K562 (cell line): ENCODE measurements at regions not wholly inside any gene's neighbourhood (a gene's known extent, or its start where the extent isn't known, plus 50 kb on each side); places are given as distances from the start of the nearest gene placed in this dataset.

Experiments
- ATAC-seq: fragments of 200-7000 bp; cut with Tn5 transposase; 3 replicates; pipeline ENCODE4 v1.9.1; 2020; ENCODE audit warnings: moderate library complexity
- BruUV-seq: library from RNA; stranded (reverse); fragments of 400-500 nt; replicated peaks from 2 replicates; lab custom pipeline; 2021; lab: Mats Ljungman, UMichigan
- CTCF ChIA-PET: fragments of 300-600 bp; formaldehyde crosslinking; extraction: SDS; loops from one replicate; lab custom pipeline; 2021; ENCODE audit warnings: low intra/inter-chr PET ratio; lab: Yijun Ruan, JAX
- POLR2A ChIA-PET: fragments of 300-600, 350-650 bp; sonication (Branson Sonifier 250); formaldehyde crosslinking; extraction: SDS; loops from one replicate; lab custom pipeline; 2021; ENCODE audit warnings: antibody characterized with exemption, inconsistent platforms; lab: Yijun Ruan, JAX
- DNase-seq, 4 experiments: peaks; one replicate each; pipeline versions ENCODE4 v3.0.0 to v3.0.0-alpha.2; 2011 to 2018; ENCODE audit warnings: low spot score in 3 of 4, mixed read lengths in 3 of 4; ENCODE audit errors: extremely low read depth in 1 of 4
- FAIRE-seq: peaks from 2 replicates; lab custom pipeline; 2011; peaks lifted over from hg19 to GRCh38; lab: Jason Lieb, UNC
- H2AFZ ChIP-seq: 2 replicates; pipeline ENCODE4 v1.6.0; 2011; ENCODE audit warnings: low read depth, low read length, control low read depth, inconsistent platforms
- H3K27ac ChIP-seq: fragments of 200-600 bp; 3 replicates; pipeline ENCODE4 v1.8.0; 2011; ENCODE audit warnings: low read depth, mild to moderate bottlenecking, control low read depth, inconsistent platforms, low read length, moderate library complexity, mixed read lengths; ENCODE audit errors: extremely low read depth
- H3K27me3 ChIP-seq, 2 experiments: fragments of 300-600 bp in 1 of 2; 2 replicates in 1 of 2; 3 replicates in 1 of 2; pipeline versions ENCODE4 v1.6.0 to v1.8.0; 2011; ENCODE audit warnings: inconsistent platforms in 2 of 2, low read length in 2 of 2, mild to moderate bottlenecking in 1 of 2, mixed read lengths in 1 of 2, moderate library complexity in 1 of 2; ENCODE audit not compliant: control insufficient read depth in 2 of 2, insufficient read depth in 2 of 2
- H3K36me3 ChIP-seq: fragments of 300-600 bp; 3 replicates; pipeline ENCODE4 v1.8.0; 2011; ENCODE audit warnings: mild to moderate bottlenecking, low read length, inconsistent platforms; ENCODE audit not compliant: control insufficient read depth, insufficient read depth
- H3K4me1 ChIP-seq, 2 experiments: fragments of 200-600 bp in 1 of 2; replicated peaks in 1 of 2; 2 replicates in 1 of 2; 3 replicates in 1 of 2; pipeline versions ENCODE4 v1.5.1 to v1.8.0; 2011; ENCODE audit warnings: inconsistent platforms in 2 of 2, low read length in 2 of 2, mild to moderate bottlenecking in 1 of 2, mixed read lengths in 1 of 2, moderate library complexity in 1 of 2; ENCODE audit not compliant: control insufficient read depth in 2 of 2, insufficient read depth in 2 of 2
- H3K4me2 ChIP-seq: 2 replicates; pipeline ENCODE4 v1.6.1; 2011; ENCODE audit warnings: low read length, control low read depth, inconsistent platforms, mixed read lengths; ENCODE audit not compliant: insufficient read depth
- H3K4me3 ChIP-seq: fragments of 200-600 bp; sonication (generic), shearing (Covaris generic); 2 replicates; pipeline ENCODE4 v1.5.1; 2016; ENCODE audit warnings: control low read depth, inconsistent platforms
- H3K79me2 ChIP-seq: fragments of 200-600 bp; 3 replicates; pipeline ENCODE4 v1.8.0; 2011; ENCODE audit warnings: low read length, inconsistent platforms; ENCODE audit not compliant: control insufficient read depth, insufficient read depth
- H3K9ac ChIP-seq, 2 experiments: 2 replicates each; pipeline versions ENCODE4 v1.6.0 to v1.6.1; 2011; ENCODE audit warnings: low read depth in 2 of 2, low read length in 2 of 2, control low read depth in 1 of 2, inconsistent platforms in 1 of 2, mild to moderate bottlenecking in 1 of 2, mixed read lengths in 1 of 2; ENCODE audit not compliant: insufficient read depth in 1 of 2
- H3K9me1 ChIP-seq: one replicate; pipeline ENCODE4 v1.6.0; 2011; ENCODE audit warnings: inconsistent platforms, mild to moderate bottlenecking, low read length, moderate library complexity; ENCODE audit not compliant: control insufficient read depth, insufficient read depth
- H3K9me3 ChIP-seq: replicated peaks from 2 replicates; pipeline ENCODE4 v1.5.1; 2011; ENCODE audit warnings: low read depth, low read length, inconsistent platforms; ENCODE audit not compliant: control insufficient read depth, insufficient read depth
- H4K20me1 ChIP-seq: replicated peaks from 2 replicates; pipeline ENCODE4 v1.6.1; 2011; ENCODE audit warnings: low read length, inconsistent platforms, mixed read lengths; ENCODE audit not compliant: control insufficient read depth, insufficient read depth
- EHMT2 ChIP-seq: fragments of 450-650 bp; IDR thresholded peaks from 2 replicates; pipeline ENCODE4 v1.6.1; 2018; ENCODE audit warnings: antibody characterized with exemption
- GTF2E2 ChIP-seq: fragments of 200-800 bp; sonication (Bioruptor generic); IDR thresholded peaks from 2 replicates; pipeline ENCODE4 v1.6.1; 2016; ENCODE audit warnings: missing genetic modification characterization, missing compliant biosample characterization
- MECOM ChIP-seq: fragments of 250-450 bp; sonication (Bioruptor Pico); IDR thresholded peaks from 2 replicates; pipeline ENCODE4 v1.8.0; 2022; ENCODE audit warnings: inconsistent platforms
- PHF21A ChIP-seq: fragments of 450-650 bp; IDR thresholded peaks from 2 replicates; pipeline ENCODE4 v1.6.1; 2017; ENCODE audit warnings: low read depth, borderline replicate concordance
- POLR3A ChIP-seq: IDR thresholded peaks from 2 replicates; pipeline ENCODE4 v1.6.1; 2011; ENCODE audit warnings: borderline replicate concordance, mild to moderate bottlenecking, moderate library complexity; ENCODE audit not compliant: insufficient read length, insufficient read depth; ENCODE audit errors: extremely low read depth
- RFX7 ChIP-seq: fragments of 250-450 bp; sonication (Bioruptor Pico); IDR thresholded peaks from 2 replicates; pipeline ENCODE4 v1.5.1; 2021; ENCODE audit warnings: mild to moderate bottlenecking
- YBX1 ChIP-seq: fragments of 450-650 bp; IDR thresholded peaks from 2 replicates; pipeline ENCODE4 v1.7.1; 2016; ENCODE audit warnings: mild to moderate bottlenecking
- WGBS: fragments of 100-300 bp; shearing (Covaris generic); methylation state at CpG from one replicate; pipeline ENCODE4 v1.1.6; 2016; ENCODE audit warnings: low coverage, mixed read lengths; ENCODE audit not compliant: insufficient coverage; ENCODE audit errors: missing lambda C conversion rate; 5-methylcytosine and 5-hydroxymethylcytosine counted together
- in situ Hi-C: fragments of 300-500 bp; cut with MboI; formaldehyde crosslinking; loops from 4 replicates; pipeline ENCODE4 v1.15.0; 2018; ENCODE audit warnings: inconsistent platforms, mixed read lengths
- intact Hi-C: fragments of 100-400 bp; cut with micrococcal nuclease; formaldehyde crosslinking; loops from 2 replicates; pipeline ENCODE4 v1.14.2; 2022
- TF ChIP-seq, protein P1 (sequence below): sonication (generic); formaldehyde crosslinking; IDR thresholded peaks from 2 replicates; pipeline ENCODE4 v1.8.1; 2023; ENCODE audit warnings: mild to moderate bottlenecking, missing genetic modification reagents
- TF ChIP-seq, protein P2 (sequence below): IDR thresholded peaks from 3 replicates; pipeline ENCODE4 v1.6.1; 2011; ENCODE audit warnings: borderline replicate concordance, mild to moderate bottlenecking; ENCODE audit not compliant: insufficient read length, insufficient read depth
- TF ChIP-seq, protein P3 (sequence below), 2 experiments: fragments of 450-650 bp; IDR thresholded peaks; 2 replicates each; pipeline ENCODE4 v1.6.1; 2016; ENCODE audit warnings: mild to moderate bottlenecking in 2 of 2, borderline replicate concordance in 1 of 2, low read depth in 1 of 2, moderate library complexity in 1 of 2

DNA sequence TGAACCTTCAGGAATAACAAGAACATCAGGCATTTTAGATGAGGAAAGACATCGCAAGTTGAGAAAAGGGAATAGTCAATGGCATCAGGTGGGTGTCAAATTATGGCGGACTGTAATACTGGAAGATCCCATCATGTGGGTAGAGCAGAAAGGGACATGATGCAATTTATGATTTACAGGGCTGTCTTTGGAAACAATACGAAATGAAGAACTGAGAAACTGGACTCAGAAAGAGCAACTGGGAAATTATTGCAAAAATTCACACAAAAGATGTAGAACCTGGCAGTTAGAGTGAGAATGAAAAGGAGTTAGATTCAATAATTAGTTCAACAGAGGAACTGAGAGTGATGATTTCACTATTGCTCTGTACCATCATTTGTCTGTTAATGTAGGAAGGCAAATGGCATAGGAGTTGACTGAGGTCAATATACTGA, 1635.0 kb upstream of the ACVR2A start:
- no peak overlapping the region for H3K9ac ChIP-seq
- no peaks in the 10 kb centered on the region for H3K9me3 ChIP-seq
- no peaks in the 10 kb centered on the region for H3K36me3 ChIP-seq
- in situ Hi-C loops = no loop called here
- no peak overlapping the region for H3K4me3 ChIP-seq
- no peaks in the 10 kb centered on the region for H3K79me2 ChIP-seq
- H3K27me3 ChIP-seq = no peaks in the 10 kb centered on the region
- no peaks in the 10 kb centered on the region for H3K9me1 ChIP-seq
- H3K4me2 ChIP-seq = no peak overlapping the region
- no peaks in the 10 kb centered on the region for H3K4me1 ChIP-seq
- 3% methylated on average over 3 of the region's 3 CpGs for WGBS
- no peak overlapping the region for H3K27ac ChIP-seq
- no peak overlapping the region for H2AFZ ChIP-seq
- BruUV-seq = no TSS peak
- intact Hi-C loops = no loop called here
- no peak for DNase-seq
- H4K20me1 ChIP-seq = no peaks in the 10 kb centered on the region
- ATAC-seq = no peak
- no peak for FAIRE-seq
- POLR2A ChIA-PET = no interaction called here
- CTCF ChIA-PET = no interaction called here
- TF ChIP-seq, protein P1, sequence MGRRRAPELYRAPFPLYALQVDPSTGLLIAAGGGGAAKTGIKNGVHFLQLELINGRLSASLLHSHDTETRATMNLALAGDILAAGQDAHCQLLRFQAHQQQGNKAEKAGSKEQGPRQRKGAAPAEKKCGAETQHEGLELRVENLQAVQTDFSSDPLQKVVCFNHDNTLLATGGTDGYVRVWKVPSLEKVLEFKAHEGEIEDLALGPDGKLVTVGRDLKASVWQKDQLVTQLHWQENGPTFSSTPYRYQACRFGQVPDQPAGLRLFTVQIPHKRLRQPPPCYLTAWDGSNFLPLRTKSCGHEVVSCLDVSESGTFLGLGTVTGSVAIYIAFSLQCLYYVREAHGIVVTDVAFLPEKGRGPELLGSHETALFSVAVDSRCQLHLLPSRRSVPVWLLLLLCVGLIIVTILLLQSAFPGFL (CRISPR knock-in tag) = no peak
- TF ChIP-seq PHF21A (no peak), EHMT2 (no peak), GTF2E2 (tag) (no peak), RFX7 (CRISPR knock-in tag) (no peak), MECOM (no peak), YBX1 (no peak), POLR3A (no peak)
- TF ChIP-seq, protein P2, sequence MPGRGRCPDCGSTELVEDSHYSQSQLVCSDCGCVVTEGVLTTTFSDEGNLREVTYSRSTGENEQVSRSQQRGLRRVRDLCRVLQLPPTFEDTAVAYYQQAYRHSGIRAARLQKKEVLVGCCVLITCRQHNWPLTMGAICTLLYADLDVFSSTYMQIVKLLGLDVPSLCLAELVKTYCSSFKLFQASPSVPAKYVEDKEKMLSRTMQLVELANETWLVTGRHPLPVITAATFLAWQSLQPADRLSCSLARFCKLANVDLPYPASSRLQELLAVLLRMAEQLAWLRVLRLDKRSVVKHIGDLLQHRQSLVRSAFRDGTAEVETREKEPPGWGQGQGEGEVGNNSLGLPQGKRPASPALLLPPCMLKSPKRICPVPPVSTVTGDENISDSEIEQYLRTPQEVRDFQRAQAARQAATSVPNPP = no peak
- TF ChIP-seq, protein P3, sequence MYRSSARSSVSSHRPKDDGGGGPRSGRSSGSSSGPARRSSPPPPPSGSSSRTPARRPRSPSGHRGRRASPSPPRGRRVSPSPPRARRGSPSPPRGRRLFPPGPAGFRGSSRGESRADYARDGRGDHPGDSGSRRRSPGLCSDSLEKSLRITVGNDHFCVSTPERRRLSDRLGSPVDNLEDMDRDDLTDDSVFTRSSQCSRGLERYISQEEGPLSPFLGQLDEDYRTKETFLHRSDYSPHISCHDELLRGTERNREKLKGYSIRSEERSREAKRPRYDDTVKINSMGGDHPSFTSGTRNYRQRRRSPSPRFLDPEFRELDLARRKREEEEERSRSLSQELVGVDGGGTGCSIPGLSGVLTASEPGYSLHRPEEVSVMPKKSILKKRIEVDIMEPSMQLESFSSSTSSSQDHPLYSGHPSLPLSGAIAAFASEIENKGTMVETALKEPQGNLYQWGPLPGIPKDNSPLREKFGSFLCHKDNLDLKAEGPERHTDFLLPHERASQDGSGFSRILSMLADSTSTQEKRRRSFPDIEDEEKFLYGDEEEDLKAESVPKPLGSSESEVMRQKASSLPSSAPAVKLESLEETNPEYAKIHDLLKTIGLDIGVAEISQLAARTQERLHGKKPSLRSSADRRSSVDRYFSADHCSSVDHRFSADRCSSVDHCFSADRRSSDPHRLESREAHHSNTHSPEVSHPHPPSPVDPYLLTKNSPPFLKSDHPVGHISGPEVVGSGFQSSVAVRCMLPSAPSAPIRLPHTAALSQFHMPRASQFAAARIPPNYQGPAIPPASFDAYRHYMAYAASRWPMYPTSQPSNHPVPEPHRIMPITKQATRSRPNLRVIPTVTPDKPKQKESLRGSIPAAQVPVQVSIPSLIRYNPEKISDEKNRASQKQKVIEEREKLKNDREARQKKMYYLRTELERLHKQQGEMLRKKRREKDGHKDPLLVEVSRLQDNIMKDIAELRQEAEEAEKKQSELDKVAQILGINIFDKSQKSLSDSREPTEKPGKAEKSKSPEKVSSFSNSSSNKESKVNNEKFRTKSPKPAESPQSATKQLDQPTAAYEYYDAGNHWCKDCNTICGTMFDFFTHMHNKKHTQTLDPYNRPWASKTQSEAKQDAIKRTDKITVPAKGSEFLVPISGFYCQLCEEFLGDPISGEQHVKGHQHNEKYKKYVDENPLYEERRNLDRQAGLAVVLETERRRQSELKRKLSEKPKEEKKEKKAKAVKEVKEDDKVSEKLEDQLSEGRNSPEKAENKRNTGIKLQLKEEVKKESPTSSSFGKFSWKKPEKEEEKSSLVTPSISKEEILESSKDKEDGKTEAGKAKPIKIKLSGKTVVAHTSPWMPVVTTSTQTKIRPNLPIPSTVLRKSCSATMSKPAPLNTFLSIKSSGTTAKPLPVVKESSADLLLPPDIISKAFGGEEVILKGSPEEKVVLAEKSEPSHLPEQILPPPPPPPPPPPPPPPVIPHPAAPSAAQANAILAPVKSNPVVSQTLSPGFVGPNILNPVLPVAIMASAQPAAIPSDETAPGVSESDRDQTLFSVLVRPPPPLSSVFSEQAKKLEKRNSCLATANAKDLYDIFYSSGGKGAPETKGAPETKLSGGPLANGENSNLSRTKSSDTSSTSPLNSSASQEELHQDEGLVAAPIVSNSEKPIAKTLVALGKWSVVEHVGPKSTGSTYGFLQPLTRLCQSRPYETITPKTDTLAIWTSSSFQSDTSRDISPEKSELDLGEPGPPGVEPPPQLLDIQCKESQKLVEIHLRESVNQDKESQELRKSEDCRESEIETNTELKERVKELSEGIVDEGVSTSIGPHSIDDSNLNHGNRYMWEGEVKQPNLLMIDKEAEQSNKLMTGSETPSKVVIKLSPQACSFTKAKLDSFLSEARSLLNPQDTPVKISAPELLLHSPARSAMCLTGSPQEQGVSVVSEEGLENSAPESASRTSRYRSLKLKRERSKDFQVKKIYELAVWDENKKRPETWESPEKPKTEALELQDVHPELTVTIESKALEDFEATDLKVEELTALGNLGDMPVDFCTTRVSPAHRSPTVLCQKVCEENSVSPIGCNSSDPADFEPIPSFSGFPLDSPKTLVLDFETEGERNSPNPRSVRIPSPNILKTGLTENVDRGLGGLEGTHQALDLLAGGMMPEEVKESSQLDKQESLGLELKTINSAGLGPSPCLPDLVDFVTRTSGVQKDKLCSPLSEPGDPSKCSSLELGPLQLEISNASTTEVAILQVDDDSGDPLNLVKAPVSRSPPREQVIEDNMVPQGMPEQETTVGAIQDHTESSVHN (IDR thresholded peaks at IDR 0.05; ENCODE audit: borderline replicate concordance in 1 of 2, low read depth in 1 of 2) = no peak
